ENCODE measurements at regions not wholly inside any gene's neighbourhood (a gene's known extent, or its start where the extent isn't known, plus 50 kb on each side); places are given as distances from the start of the nearest gene placed in this dataset.
A peak's percentile ranks its signal among the peaks of the same experiment; 100 is the strongest.
"Not testable (repeated sequence)": the region's sequence is repeated elsewhere in the genome, so short reads cannot be mapped to it uniquely, and the experiment has no call there.

DNA sequence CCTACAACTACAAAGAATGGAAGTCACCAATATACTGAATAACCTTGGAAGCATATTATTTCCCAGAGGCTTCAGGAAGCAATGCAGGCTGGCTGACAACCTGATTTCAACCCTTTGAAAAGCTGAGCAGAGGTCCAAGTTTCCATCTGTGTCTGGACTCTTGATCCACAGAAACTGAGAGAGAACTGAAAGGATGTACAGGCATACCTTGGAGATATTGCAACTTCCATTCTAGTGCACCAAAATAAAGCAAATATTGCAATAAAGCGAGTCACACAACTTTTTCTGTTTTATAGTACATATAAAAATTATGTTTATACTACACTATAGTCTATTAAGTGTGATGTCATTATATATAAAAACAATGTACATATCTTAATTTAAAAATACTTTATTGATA is 85.3 kb downstream of the TYW3 start:
- DNase-seq, result no peak

DNA sequence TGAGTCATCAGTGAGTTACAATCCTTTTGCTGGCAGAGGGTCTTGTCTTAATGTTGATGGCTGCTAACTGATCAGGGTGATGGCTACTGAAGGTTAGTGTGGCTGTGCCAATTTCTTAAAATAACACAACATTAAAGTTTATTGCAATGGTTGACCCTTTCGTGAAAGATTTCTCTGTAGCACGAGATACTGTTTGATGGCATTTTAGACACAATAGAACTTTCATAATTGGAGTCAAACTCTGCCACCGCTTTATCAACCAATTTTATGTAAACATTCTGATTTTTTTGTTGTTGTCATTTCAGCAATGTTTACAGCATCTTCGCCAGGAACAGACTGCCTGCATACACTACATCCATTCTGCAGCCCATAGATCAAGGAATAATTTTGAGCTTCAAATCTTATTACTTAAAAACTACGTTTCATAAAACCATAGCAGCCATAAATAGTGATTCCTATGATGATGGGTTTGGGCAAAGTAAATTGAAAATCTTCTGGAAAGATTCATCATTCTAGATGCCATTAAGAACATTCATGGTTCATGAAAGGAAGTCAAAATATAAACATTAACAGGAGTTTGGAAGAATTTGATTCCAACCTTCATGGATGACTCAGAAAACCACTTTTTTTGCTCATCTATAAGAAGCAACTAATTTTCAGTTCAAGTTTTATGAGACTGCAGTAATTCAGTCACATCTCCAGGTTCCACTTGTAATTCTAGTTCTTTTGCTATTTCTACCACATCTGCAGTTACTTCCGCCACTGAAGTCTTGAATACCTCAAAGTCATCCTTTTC is 85.9 kb downstream of the TYW3 start:
- no peak for DNase-seq

DNA sequence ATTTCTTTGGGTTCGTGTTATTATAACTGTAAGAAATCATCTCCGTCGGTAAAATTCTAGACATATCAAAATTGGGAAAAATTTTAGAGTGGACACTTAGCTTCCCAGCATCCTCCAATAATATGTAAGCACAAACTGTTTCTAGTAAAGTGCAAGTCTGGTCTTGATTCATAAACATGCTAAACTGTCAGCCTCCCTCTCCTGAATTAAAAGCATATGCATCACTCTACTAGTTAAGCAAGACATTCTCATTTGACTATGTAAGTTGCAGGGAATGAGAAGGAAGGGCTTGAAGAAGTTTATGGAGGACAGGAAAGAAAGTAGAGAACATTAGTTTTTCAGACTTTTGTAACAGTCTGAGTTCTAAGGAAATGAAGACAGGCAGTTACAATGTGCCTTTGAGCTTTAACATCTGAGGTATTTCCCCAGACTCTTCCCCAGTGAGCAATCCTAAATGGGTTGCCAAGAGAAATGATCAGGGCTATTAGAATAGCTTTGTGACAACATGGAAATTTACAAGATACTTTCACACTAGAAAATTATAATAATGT is 90.0 kb downstream of the TYW3 start:
- DNase-seq, result no peak

GRCh38 chr1:74824497-74825107 is 91.7 kb downstream of the TYW3 start:
- DNase-seq, result no peak

GRCh38 chr1:74830766-74831165 is 97.8 kb downstream of the TYW3 start:
- no peak for DNase-seq

- no peak for DNase-seq
These were observed 101.3 kb downstream of the TYW3 start for GRCh38 chr1:74834261-74834660.

GRCh38 chr1:74835051-74835450 is 102.1 kb downstream of the TYW3 start:
- DNase-seq, result peak; percentile 40

DNA sequence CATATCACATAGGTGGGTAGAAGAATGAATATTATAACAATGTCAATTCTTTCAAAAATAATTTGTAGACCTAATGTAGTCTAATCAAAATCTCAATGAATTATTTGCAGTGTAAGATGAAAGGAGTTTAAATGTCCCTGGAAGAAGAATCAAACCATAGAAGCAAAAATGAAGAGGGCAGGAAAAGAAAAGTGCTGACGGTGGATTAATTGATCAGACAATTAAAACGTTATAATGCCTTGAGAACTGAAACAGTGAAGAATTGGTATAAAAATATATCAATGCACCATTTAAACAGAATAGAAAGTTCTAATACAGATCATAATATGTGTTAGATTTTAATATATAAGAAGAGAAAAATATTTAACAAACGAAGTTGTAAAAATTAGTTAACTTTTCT is 109.8 kb downstream of the TYW3 start:
- DNase-seq, result no peak

- no peak for DNase-seq
These were observed 114.8 kb downstream of the TYW3 start for GRCh38 chr1:74847715-74848114.

- DNase-seq, result no peak
These were observed 120.8 kb downstream of the TYW3 start for GRCh38 chr1:74853756-74854155.

GRCh38 chr1:74856174-74856573 is 123.2 kb downstream of the TYW3 start:
- no peak for DNase-seq

- no peak for DNase-seq
These were observed 124.7 kb downstream of the TYW3 start for GRCh38 chr1:74857676-74858075.

GRCh38 chr1:74858136-74858535 is 125.2 kb downstream of the TYW3 start:
- DNase-seq, result no peak

DNA sequence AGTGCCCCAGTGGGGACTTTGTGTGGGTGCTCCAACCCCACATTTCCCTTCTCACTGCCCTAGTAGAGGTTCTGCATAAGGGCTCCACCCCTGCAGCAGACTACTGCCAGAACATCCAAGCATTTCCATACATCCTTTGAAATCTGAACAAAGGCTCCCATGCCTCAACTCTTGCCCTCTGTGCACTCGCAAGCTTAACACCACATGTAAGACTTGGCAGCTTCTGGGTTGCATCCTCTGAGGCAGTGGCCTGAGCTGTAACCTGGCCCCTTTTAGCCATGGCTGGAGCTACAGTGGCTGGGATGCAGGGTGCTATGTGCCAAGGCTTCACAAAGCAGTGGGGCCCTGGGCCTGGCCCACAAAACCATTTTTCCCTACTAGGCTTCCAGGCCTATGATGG is 128.9 kb downstream of the TYW3 start:
- DNase-seq, result no peak

DNA sequence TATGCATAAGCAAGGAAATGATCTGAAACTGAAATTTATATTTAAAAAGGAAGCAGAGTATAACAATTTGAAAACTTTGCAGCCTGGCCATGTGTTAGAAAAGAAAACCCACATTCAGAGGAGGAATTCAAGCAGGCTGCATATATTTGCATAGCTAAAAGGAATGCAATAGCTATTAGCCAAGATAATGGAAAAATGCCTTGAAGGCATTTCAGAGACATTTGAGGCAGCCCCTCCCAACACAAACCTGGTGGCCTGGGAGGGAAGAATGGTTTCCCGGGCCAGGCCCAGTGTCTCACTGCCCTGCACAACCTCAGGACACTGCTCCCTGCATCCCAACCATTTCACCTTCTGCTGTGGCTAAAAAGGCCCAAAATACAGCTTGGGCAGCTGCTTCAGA is 136.8 kb downstream of the TYW3 start:
- DNase-seq, result no peak

DNA sequence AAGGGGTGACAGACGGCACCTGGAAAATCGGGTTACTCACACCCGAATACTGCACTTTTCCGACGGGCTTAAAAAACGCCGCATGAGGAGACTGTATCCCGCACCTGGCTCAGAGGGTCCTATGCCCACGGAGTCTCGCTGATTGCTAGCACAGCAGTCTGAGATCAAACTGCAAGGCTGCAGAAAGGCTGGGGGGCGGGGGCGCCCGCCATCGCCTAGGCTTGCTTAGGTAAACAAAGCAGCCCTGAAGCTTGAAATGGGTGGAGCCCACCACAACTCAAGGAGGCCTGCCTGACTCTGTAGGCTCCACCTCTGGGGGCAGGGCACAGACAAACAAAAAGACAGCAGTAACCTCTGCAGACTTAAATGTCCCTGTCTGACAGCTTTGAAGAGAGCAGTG is 144.4 kb downstream of the TYW3 start:
- DNase-seq, result not testable (repeated sequence)

- DNase-seq, result no peak
These were observed 162.5 kb downstream of the TYW3 start for GRCh38 chr1:74895411-74895810.

GRCh38 chr1:74908131-74908530 is 175.2 kb downstream of the TYW3 start:
- no peak for DNase-seq

DNA sequence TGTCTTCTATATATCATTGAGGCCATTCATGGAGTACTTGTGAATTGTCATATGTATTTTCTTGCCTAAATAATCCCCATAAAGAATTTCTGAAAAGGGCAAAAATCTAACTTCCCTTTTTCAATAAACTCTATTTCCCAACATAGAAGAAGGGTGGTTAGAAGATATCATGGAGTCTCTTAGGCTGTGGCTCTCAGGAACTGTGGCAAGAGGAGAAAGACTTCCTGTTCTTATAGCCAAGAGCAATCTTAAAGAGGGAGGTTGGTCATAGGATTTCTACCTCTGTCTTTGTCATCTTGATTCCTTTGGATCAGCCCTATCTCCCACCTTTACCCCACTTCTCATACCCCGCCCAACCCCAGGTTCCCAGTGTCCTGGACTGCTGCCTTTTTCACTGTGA is 175.8 kb downstream of the TYW3 start:
- DNase-seq, result no peak

GRCh38 chr1:74913978-74914377 is 181.0 kb downstream of the TYW3 start:
- DNase-seq, result no peak

GRCh38 chr1:74933500-74933899 is 200.5 kb downstream of the TYW3 start:
- no peak for DNase-seq

DNA sequence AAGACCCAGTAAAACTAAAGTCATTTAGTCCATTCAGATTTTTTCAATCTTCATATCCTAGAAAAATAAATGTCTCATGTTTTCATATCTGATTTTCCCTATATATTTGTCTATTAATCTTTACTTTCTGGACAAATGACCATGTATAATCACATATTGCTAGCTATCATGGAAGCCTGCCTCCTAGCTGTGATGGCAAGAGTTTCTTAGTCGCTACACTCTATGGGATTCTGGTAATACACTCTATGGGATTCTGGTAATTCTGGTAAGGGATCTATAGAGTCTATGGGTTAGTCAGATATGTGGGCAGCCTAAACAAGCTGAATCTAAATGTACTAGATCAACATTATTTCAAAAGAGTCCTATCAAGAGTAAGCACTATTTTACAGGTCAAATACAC is 198.7 kb upstream of the LHX8 start:
- no peak for DNase-seq

DNA sequence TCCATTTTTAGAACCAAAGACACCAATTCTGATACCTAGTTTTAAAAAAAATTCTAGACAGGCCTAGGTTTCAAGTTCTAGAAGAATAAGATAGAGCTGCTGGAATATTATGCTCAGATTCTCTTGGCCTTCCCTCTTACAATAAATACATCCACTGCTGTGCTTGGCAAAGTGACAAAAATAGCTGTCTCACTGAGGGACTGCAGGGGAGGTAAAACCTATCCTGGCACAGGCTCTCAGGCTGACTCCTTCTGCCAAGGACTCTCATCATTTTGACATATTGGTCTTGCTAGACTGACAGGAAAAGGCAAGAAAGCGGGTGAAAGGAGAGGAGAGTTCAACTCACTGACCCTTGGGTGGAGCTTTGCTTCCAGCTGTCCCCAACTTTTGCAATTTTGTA is 197.0 kb upstream of the LHX8 start:
- DNase-seq, result peak; percentile 72

DNA sequence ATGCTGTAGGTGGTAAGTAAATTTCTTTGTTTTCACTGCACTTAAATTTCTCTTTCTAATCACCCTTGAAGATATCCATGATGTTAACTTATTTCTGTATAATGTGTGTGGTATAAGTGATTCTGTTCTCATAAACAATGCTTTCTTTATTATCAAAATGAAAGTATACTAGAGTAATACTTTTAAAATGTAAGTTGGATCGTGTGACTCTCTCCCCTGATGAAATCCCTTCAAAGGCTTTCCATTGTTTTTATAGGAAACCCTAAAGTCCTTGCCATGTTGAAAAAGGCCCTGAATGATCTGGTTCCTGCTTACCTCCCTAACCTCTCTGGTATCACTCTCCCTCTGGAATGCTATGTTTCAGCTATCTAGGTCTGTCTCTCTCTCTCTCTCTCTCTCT is 191.1 kb upstream of the LHX8 start:
- DNase-seq, result no peak

DNA sequence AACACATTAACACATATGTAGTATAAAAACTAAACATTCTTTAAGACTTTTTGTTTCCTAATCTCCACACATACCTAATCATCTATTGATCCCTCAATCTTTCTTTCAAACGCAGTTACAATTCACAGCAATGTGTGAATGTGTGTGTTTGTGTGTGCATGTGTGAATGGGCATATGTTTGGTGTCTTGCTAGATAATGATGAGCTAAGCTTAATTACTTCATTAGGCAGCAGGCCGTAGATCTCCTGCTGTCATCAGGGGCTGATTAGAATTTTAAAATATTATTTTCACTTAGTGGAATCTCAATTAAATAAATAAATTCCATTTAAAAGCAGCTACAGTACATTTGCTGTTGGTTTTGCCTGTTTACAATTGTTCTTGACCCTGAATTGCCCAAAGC is 187.8 kb upstream of the LHX8 start:
- DNase-seq, result no peak

Data from NCI-H1694 (cell line).